A549 (cell line): ENCODE measurements at regions not wholly inside any gene's neighbourhood (a gene's known extent, or its start where the extent isn't known, plus 50 kb on each side); places are given as distances from the start of the nearest gene placed in this dataset.

ENCODE experiments used
- CEBPB ChIP-seq, 2 experiments: fragments of >200 bp in 1 of 2; sonication (Bioruptor Twin) in 1 of 2; formaldehyde crosslinking in 1 of 2; IDR thresholded peaks; 2 replicates each; pipeline ENCODE4 v1.6.1; 2012 to 2016
- CHD2 ChIP-seq: fragments of 150-350 bp; IDR thresholded peaks from 2 replicates; pipeline ENCODE4 v1.6.1; 2014; ENCODE audit warnings: low read length; ENCODE audit not compliant: partially characterized antibody
- EP300 ChIP-seq, 2 experiments: fragments of >200 bp; sonication (Bioruptor Twin); formaldehyde crosslinking; IDR thresholded peaks; 2 replicates in 1 of 2; 3 replicates in 1 of 2; pipeline ENCODE4 v1.6.1; 2016 to 2017
- HDAC2 ChIP-seq: fragments of 200-600 bp; sonication (generic); IDR thresholded peaks from 2 replicates; pipeline ENCODE4 v1.6.1; 2016
- HMGXB4 ChIP-seq: fragments of 250-450 bp; sonication (Bioruptor Pico); IDR thresholded peaks from 2 replicates; pipeline ENCODE4 v1.5.0; 2021; ENCODE audit warnings: mild to moderate bottlenecking, moderate library complexity, borderline replicate concordance
- KDM1A ChIP-seq: fragments of 200-600 bp; sonication (generic); IDR thresholded peaks from 2 replicates; pipeline ENCODE4 v1.6.1; 2016; ENCODE audit warnings: low read depth, mild to moderate bottlenecking
- MYC ChIP-seq: IDR thresholded peaks from 2 replicates; pipeline ENCODE4 v1.6.1; 2012; ENCODE audit warnings: mild to moderate bottlenecking, inconsistent platforms, low read length, improper control_type of control experiment, borderline replicate concordance
- POLR2A ChIP-seq: IDR thresholded peaks from 2 replicates; pipeline ENCODE4 v1.6.1; 2012; ENCODE audit warnings: mild to moderate bottlenecking, low read length
- TF ChIP-seq, protein P1 (sequence below): fragments of >200 bp; sonication (Bioruptor Twin); formaldehyde crosslinking; IDR thresholded peaks from 3 replicates; pipeline ENCODE4 v1.5.1; 2016

- TF ChIP-seq CEBPB (IDR thresholded peaks at IDR 0.05) (no peak), KDM1A (no peak), POLR2A (no peak), EP300 (IDR thresholded peaks at IDR 0.05) (no peak), CHD2 (no peak), HDAC2 (no peak), HMGXB4 (no peak), MYC (no peak)
- TF ChIP-seq, protein P1, sequence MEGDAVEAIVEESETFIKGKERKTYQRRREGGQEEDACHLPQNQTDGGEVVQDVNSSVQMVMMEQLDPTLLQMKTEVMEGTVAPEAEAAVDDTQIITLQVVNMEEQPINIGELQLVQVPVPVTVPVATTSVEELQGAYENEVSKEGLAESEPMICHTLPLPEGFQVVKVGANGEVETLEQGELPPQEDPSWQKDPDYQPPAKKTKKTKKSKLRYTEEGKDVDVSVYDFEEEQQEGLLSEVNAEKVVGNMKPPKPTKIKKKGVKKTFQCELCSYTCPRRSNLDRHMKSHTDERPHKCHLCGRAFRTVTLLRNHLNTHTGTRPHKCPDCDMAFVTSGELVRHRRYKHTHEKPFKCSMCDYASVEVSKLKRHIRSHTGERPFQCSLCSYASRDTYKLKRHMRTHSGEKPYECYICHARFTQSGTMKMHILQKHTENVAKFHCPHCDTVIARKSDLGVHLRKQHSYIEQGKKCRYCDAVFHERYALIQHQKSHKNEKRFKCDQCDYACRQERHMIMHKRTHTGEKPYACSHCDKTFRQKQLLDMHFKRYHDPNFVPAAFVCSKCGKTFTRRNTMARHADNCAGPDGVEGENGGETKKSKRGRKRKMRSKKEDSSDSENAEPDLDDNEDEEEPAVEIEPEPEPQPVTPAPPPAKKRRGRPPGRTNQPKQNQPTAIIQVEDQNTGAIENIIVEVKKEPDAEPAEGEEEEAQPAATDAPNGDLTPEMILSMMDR = no peak
These were observed 104.5 kb downstream of the MFAP3L start for GRCh38 chr4:169921732-169922131.
